HG03354 (cell line): ENCODE measurements at regions not wholly inside any gene's neighbourhood (a gene's known extent, or its start where the extent isn't known, plus 50 kb on each side); places are given as distances from the start of the nearest gene placed in this dataset.
"Not testable (repeated sequence)": the region's sequence is repeated elsewhere in the genome, so short reads cannot be mapped to it uniquely, and the experiment has no call there.

ENCODE experiments used
- ATAC-seq: cut with Tn5 transposase; IDR thresholded peaks from one replicate; pipeline ENCODE4 v1.9.1; 2021; ENCODE audit warnings: mild to moderate bottlenecking; ENCODE audit not compliant: unreplicated experiment, poor library complexity, severe bottlenecking

- ATAC-seq = no peak
These were observed 1184.8 kb downstream of the GATA3 start for GRCh38 chr10:9239298-9239697.

GRCh38 chr10:9243941-9244411 lies 1189.5 kb downstream of the GATA3 start:
- no peak for ATAC-seq

- ATAC-seq = no peak
These were observed 1190.4 kb downstream of the GATA3 start for GRCh38 chr10:9244864-9245263.

- no peak for ATAC-seq
These were observed 1198.6 kb downstream of the GATA3 start for GRCh38 chr10:9253121-9253520.

- ATAC-seq = no peak
These were observed 1199.9 kb downstream of the GATA3 start for GRCh38 chr10:9254353-9254752.

- ATAC-seq = no peak
These were observed 1206.2 kb downstream of the GATA3 start for GRCh38 chr10:9260690-9261089.

- ATAC-seq = no peak
These were observed 1208.3 kb downstream of the GATA3 start for GRCh38 chr10:9262770-9263169.

- no peak for ATAC-seq
These were observed 1213.7 kb downstream of the GATA3 start for GRCh38 chr10:9268176-9268575.

GRCh38 chr10:9273126-9273833 lies 1218.8 kb downstream of the GATA3 start:
- not testable (repeated sequence) for ATAC-seq

GRCh38 chr10:9274206-9274755 lies 1219.8 kb downstream of the GATA3 start:
- ATAC-seq = no peak

GRCh38 chr10:9275861-9276260 lies 1221.4 kb downstream of the GATA3 start:
- no peak for ATAC-seq

- no peak for ATAC-seq
These were observed 1231.2 kb downstream of the GATA3 start for GRCh38 chr10:9285690-9286089.

GRCh38 chr10:9289811-9290210 lies 1235.3 kb downstream of the GATA3 start:
- no peak for ATAC-seq

- no peak for ATAC-seq
These were observed 1236.6 kb downstream of the GATA3 start for GRCh38 chr10:9291081-9291480.

- ATAC-seq = peak; percentile 44
These were observed 1239.7 kb downstream of the GATA3 start for GRCh38 chr10:9294132-9294663.

GRCh38 chr10:9294865-9295264 lies 1240.4 kb downstream of the GATA3 start:
- peak; percentile 81 for ATAC-seq

- ATAC-seq = no peak
These were observed 1241.7 kb downstream of the GATA3 start for GRCh38 chr10:9296190-9296589.

- no peak for ATAC-seq
These were observed 1243.1 kb downstream of the GATA3 start for GRCh38 chr10:9297580-9297979.

- ATAC-seq = no peak
These were observed 1245.5 kb downstream of the GATA3 start for GRCh38 chr10:9299966-9300365.

GRCh38 chr10:9301148-9301547 lies 1246.7 kb downstream of the GATA3 start:
- no peak for ATAC-seq

GRCh38 chr10:9301554-9301953 lies 1247.1 kb downstream of the GATA3 start:
- no peak for ATAC-seq
